GM10266 (cell line): ENCODE measurements at regions not wholly inside any gene's neighbourhood (a gene's known extent, or its start where the extent isn't known, plus 50 kb on each side); places are given as distances from the start of the nearest gene placed in this dataset.
"Not testable (repeated sequence)": the region's sequence is repeated elsewhere in the genome, so short reads cannot be mapped to it uniquely, and the experiment has no call there.

ENCODE experiments used
- DNase-seq: peaks from one replicate; pipeline ENCODE4 v3.0.0; 2012; ENCODE audit errors: extremely low spot score
- CTCF ChIP-seq: IDR thresholded peaks from 2 replicates; pipeline ENCODE4 v1.5.1; 2012; ENCODE audit warnings: mild to moderate bottlenecking, low read depth; ENCODE audit not compliant: control insufficient read depth, insufficient read depth; ENCODE audit errors: missing control alignments

- TF ChIP-seq CTCF, result no peak
Observed at GRCh38 chr13:65508745-65509144, 1721.4 kb downstream of the PCDH9 start.

GRCh38 chr13:65508338-65508737, 1721.8 kb downstream of the PCDH9 start:
- DNase-seq, result no peak
- no peak for TF ChIP-seq CTCF

More at GRCh38 chr13:65508745-65509144, 1721.4 kb downstream of the PCDH9 start:
- no peak for DNase-seq

GRCh38 chr13:65505941-65506340, 1724.2 kb downstream of the PCDH9 start:
- TF ChIP-seq CTCF, result no peak

GRCh38 chr13:65504213-65504612, 1725.9 kb downstream of the PCDH9 start:
- DNase-seq, result no peak
- TF ChIP-seq CTCF, result no peak

More at GRCh38 chr13:65505941-65506340, 1724.2 kb downstream of the PCDH9 start:
- DNase-seq, result no peak

GRCh38 chr13:65500481-65500880, 1729.7 kb downstream of the PCDH9 start:
- TF ChIP-seq CTCF, result no peak
- DNase-seq, result no peak

- TF ChIP-seq CTCF, result no peak
- no peak for DNase-seq
Observed at GRCh38 chr13:65499256-65499655, 1730.9 kb downstream of the PCDH9 start.

GRCh38 chr13:65497265-65497664, 1732.9 kb downstream of the PCDH9 start:
- TF ChIP-seq CTCF, result no peak
- DNase-seq, result no peak

- DNase-seq, result not testable (repeated sequence)
Observed at GRCh38 chr13:65490725-65491124, 1739.4 kb downstream of the PCDH9 start.
